Left lung (tissue), 4 donors: ENCODE measurements at regions not wholly inside any gene's neighbourhood (a gene's known extent, or its start where the extent isn't known, plus 50 kb on each side); places are given as distances from the start of the nearest gene placed in this dataset.

Source experiments
- ATAC-seq: fragments of 200-7000 bp; cut with Tn5 transposase; one replicate; pipeline ENCODE4 v1.9.1; 2020; ENCODE audit warnings: moderate library complexity
- DNase-seq, 4 donors: peaks; one replicate each; pipeline ENCODE4 v3.0.0-alpha.2; 2013 to 2020
- H3K27ac ChIP-seq, 2 donors: fragments of 200-600 bp; sonication (generic) in 1 of 2; one replicate each; pipeline versions ENCODE4 v1.5.0 to v1.8.0; 2020 to 2021
- H3K27me3 ChIP-seq, 2 donors: fragments of 200-600 bp; sonication (generic) in 1 of 2; one replicate each; pipeline versions ENCODE4 v1.5.0 to v1.8.0; 2020 to 2021
- H3K36me3 ChIP-seq, 2 donors: fragments of 200-600 bp; sonication (generic) in 1 of 2; one replicate each; pipeline versions ENCODE4 v1.5.0 to v1.8.0; 2020 to 2021
- H3K4me1 ChIP-seq, 2 donors: fragments of 200-600 bp; one replicate each; pipeline ENCODE4 v1.8.0; 2021
- H3K4me3 ChIP-seq, 2 donors: fragments of 200-600 bp; sonication (generic) in 1 of 2; one replicate each; pipeline versions ENCODE4 v1.5.0 to v1.8.0; 2020 to 2021; ENCODE audit warnings: mild to moderate bottlenecking in 1 of 2
- H3K9me3 ChIP-seq, 2 donors: fragments of 200-600 bp; sonication (generic) in 1 of 2; one replicate each; pipeline versions ENCODE4 v1.5.0 to v1.8.0; 2020 to 2021
- CTCF ChIP-seq, 2 donors: fragments of 200-600 bp; sonication (generic) in 1 of 2; IDR thresholded peaks; one replicate each; pipeline versions ENCODE4 v1.5.0 to v1.8.0; 2021; ENCODE audit warnings: antibody characterized with exemption in 2 of 2
- intact Hi-C, 2 donors: fragments of 100-400 bp; cut with DNase I; formaldehyde crosslinking; loops; one replicate each; pipeline versions ENCODE4 v1.11.2 to v1.14.2; 2022
- donor health status: DM: no; HTN: yes; CAD: no.
- donor health status: DM: no; HTN: no; CAD: no.

DNA sequence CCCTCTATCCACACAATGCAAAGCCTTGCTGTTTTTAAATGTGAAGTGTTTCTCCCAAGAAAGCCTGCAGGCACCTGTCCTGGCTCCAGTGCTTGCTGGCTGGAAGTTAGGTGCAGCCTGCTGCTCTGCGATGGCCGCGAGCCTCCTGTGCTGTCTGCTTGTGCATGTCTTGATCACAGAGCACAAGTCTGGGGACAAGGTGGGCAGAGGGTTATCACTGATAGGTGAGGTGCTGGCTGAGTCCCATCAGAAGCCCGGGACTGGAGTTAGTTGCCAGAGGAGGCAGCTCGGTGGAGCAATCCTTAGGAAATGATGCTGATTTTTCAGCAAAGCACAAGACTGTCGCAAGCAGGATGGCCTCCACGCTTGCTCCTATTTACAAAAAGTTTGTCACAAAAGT is 137.8 kb upstream of the AJAP1 start:
- TF ChIP-seq CTCF (IDR thresholded peaks at IDR 0.05): no peak
- Histone ChIP-seq H3K9me3 (no peaks in the 10 kb centered on the region), H3K27me3 (peaks cover 0 to 46% of the 10 kb centered on the region in 2 donors), H3K4me1 (no peaks in the 10 kb centered on the region), H3K27ac (no peak overlapping the region), H3K36me3 (no peaks in the 10 kb centered on the region), H3K4me3 (no peak overlapping the region)
- ATAC-seq (no peak), DNase-seq (no peak)
- intact Hi-C loops: no loop called here

GRCh38 chr1:4517186-4517954 is 137.0 kb upstream of the AJAP1 start:
- H3K9me3 ChIP-seq: no peaks in the 10 kb centered on the region
- DNase-seq: no peak
- H3K27me3 ChIP-seq: peaks cover 0 to 46% of the 10 kb centered on the region in 2 donors
- no peaks in the 10 kb centered on the region for H3K4me1 ChIP-seq
- no peak for TF ChIP-seq CTCF (IDR thresholded peaks at IDR 0.05)
- H3K4me3 ChIP-seq: no peak overlapping the region
- intact Hi-C loops: no loop called here
- no peaks in the 10 kb centered on the region for H3K36me3 ChIP-seq
- no peak for ATAC-seq
- H3K27ac ChIP-seq: no peak overlapping the region

- TF ChIP-seq CTCF (IDR thresholded peaks at IDR 0.05): no peak
- Histone ChIP-seq H3K36me3 (no peaks in the 10 kb centered on the region), H3K9me3 (no peaks in the 10 kb centered on the region), H3K27me3 (peaks cover 0 to 40% of the 10 kb centered on the region in 2 donors), H3K27ac (no peak overlapping the region), H3K4me1 (no peaks in the 10 kb centered on the region), H3K4me3 (no peak overlapping the region)
- DNase-seq (no peak), ATAC-seq (no peak)
- intact Hi-C loops: no loop called here
Observed at GRCh38 chr1:4518621-4519020, 135.8 kb upstream of the AJAP1 start.

GRCh38 chr1:4519954-4520353 is 134.5 kb upstream of the AJAP1 start:
- H3K4me1 ChIP-seq: no peaks in the 10 kb centered on the region
- intact Hi-C loops: no loop called here
- H3K4me3 ChIP-seq: no peak overlapping the region
- H3K27me3 ChIP-seq: peaks cover 0 to 40% of the 10 kb centered on the region in 2 donors
- H3K36me3 ChIP-seq: no peaks in the 10 kb centered on the region
- TF ChIP-seq CTCF (IDR thresholded peaks at IDR 0.05): no peak
- no peak for DNase-seq
- no peak for ATAC-seq
- H3K27ac ChIP-seq: no peak overlapping the region
- no peaks in the 10 kb centered on the region for H3K9me3 ChIP-seq

DNA sequence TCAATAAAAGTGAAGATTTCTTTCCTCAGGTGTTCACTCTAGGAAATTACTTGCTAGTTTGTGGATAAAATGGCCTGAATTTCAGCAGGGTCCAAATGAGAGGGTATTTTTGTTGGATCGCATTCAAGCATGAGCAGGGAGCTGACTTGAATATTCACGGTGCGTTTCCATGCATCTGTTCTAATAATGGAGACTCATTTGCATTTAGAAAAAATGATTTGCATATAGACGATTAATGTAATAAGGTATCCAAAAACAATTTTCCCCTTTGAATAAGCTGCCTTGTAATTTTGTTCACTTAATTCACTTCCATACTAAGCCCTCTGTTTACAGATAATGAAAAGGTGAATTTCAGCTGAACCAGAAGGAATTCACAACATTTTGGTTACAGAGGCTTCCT is 130.9 kb upstream of the AJAP1 start:
- H3K4me1 ChIP-seq: no peaks in the 10 kb centered on the region
- ATAC-seq (no peak), DNase-seq (no peak)
- intact Hi-C loops: no loop called here
- no peak overlapping the region for H3K4me3 ChIP-seq
- no peaks in the 10 kb centered on the region for H3K9me3 ChIP-seq
- H3K27ac ChIP-seq: no peak overlapping the region
- no peaks in the 10 kb centered on the region for H3K36me3 ChIP-seq
- TF ChIP-seq CTCF (IDR thresholded peaks at IDR 0.05): no peak
- peaks cover 0 to 25% of the 10 kb centered on the region in 2 donors for H3K27me3 ChIP-seq
